HG02943 (cell line): ENCODE measurements at regions not wholly inside any gene's neighbourhood (a gene's known extent, or its start where the extent isn't known, plus 50 kb on each side); places are given as distances from the start of the nearest gene placed in this dataset.

Source experiments
- ATAC-seq: cut with Tn5 transposase; IDR thresholded peaks from one replicate; pipeline ENCODE4 v1.9.1; 2021; ENCODE audit warnings: mild to moderate bottlenecking, low read depth, moderate library complexity; ENCODE audit not compliant: unreplicated experiment

GRCh38 chr14:22513066-22513812 lies 75.8 kb downstream of the DAD1 start:
- no peak for ATAC-seq

GRCh38 chr14:22512106-22512814 lies 76.8 kb downstream of the DAD1 start:
- ATAC-seq, result no peak

GRCh38 chr14:22510527-22511110 lies 78.4 kb downstream of the DAD1 start:
- ATAC-seq, result no peak

GRCh38 chr14:22509751-22510300 lies 79.2 kb downstream of the DAD1 start:
- ATAC-seq, result no peak

GRCh38 chr14:22509036-22509709 lies 79.9 kb downstream of the DAD1 start:
- ATAC-seq, result no peak

GRCh38 chr14:22508662-22509035 lies 80.4 kb downstream of the DAD1 start:
- no peak for ATAC-seq

GRCh38 chr14:22508150-22508457 lies 80.9 kb downstream of the DAD1 start:
- no peak for ATAC-seq

GRCh38 chr14:22506778-22507351 lies 82.2 kb downstream of the DAD1 start:
- no peak for ATAC-seq

- no peak for ATAC-seq
Observed at GRCh38 chr14:22506378-22506710, 82.7 kb downstream of the DAD1 start.

- ATAC-seq, result no peak
Observed at GRCh38 chr14:22505697-22506377, 83.2 kb downstream of the DAD1 start.

- ATAC-seq, result no peak
Observed at GRCh38 chr14:22505309-22505696, 83.7 kb downstream of the DAD1 start.

GRCh38 chr14:22502551-22502950 lies 86.5 kb downstream of the DAD1 start:
- ATAC-seq, result no peak

GRCh38 chr14:22502007-22502406 lies 87.0 kb downstream of the DAD1 start:
- ATAC-seq, result no peak

- no peak for ATAC-seq
Observed at GRCh38 chr14:22500954-22501726, 87.9 kb downstream of the DAD1 start.

GRCh38 chr14:22500525-22500924 lies 88.5 kb downstream of the DAD1 start:
- no peak for ATAC-seq

- ATAC-seq, result no peak
Observed at GRCh38 chr14:22497671-22498093, 91.3 kb downstream of the DAD1 start.

- no peak for ATAC-seq
Observed at GRCh38 chr14:22497144-22497423, 91.9 kb downstream of the DAD1 start.

GRCh38 chr14:22494486-22495135 lies 94.4 kb downstream of the DAD1 start:
- ATAC-seq, result no peak

- no peak for ATAC-seq
Observed at GRCh38 chr14:22493753-22494152, 95.3 kb downstream of the DAD1 start.
